GM23338 (cell line): ENCODE measurements at regions not wholly inside any gene's neighbourhood (a gene's known extent, or its start where the extent isn't known, plus 50 kb on each side); places are given as distances from the start of the nearest gene placed in this dataset.
"Not testable (repeated sequence)": the region's sequence is repeated elsewhere in the genome, so short reads cannot be mapped to it uniquely, and the experiment has no call there.

Experiments
- ATAC-seq: fragments of 200-7000 bp; cut with Tn5 transposase; 3 replicates; pipeline ENCODE4 v1.9.1; 2020
- DNase-seq: peaks from one replicate; pipeline ENCODE4 v3.0.0-alpha.2; 2015; ENCODE audit warnings: low spot score
- H2AFZ ChIP-seq: fragments of 200-600 bp; sonication (generic); 2 replicates; pipeline ENCODE4 v1.8.0; 2016; ENCODE audit warnings: antibody characterized with exemption, mild to moderate bottlenecking, moderate library complexity
- H3F3A ChIP-seq: fragments of 200-600 bp; sonication (generic); replicated peaks from 2 replicates; pipeline ENCODE4 v1.8.0; 2017; ENCODE audit warnings: antibody characterized with exemption, mixed run types, low read depth
- H3K27ac ChIP-seq: fragments of 200-600 bp; sonication (generic); 2 replicates; pipeline ENCODE4 v1.6.1; 2016; ENCODE audit warnings: low read depth
- H3K27me3 ChIP-seq: fragments of 200-600 bp; sonication (generic); 2 replicates; pipeline ENCODE4 v1.8.0; 2016; ENCODE audit warnings: mild to moderate bottlenecking, mixed run types, moderate library complexity; ENCODE audit not compliant: insufficient read depth
- H3K36me3 ChIP-seq: fragments of 200-600 bp; sonication (generic); 2 replicates; pipeline ENCODE4 v1.8.0; 2016; ENCODE audit warnings: mild to moderate bottlenecking; ENCODE audit not compliant: insufficient read depth
- H3K4me1 ChIP-seq: fragments of 200-600 bp; sonication (generic); 2 replicates; pipeline ENCODE4 v1.8.0; 2016; ENCODE audit warnings: mild to moderate bottlenecking, moderate library complexity; ENCODE audit not compliant: insufficient read depth
- H3K4me2 ChIP-seq: fragments of 200-600 bp; sonication (generic); 2 replicates; pipeline ENCODE4 v1.7.1; 2017; ENCODE audit warnings: mixed run types
- H3K4me3 ChIP-seq: fragments of 200-600 bp; sonication (generic); 2 replicates; pipeline ENCODE4 v1.6.1; 2016; ENCODE audit warnings: mixed run types
- H3K79me2 ChIP-seq: fragments of 200-600 bp; sonication (generic); replicated peaks from 2 replicates; pipeline ENCODE4 v1.8.0; 2017; ENCODE audit warnings: mild to moderate bottlenecking; ENCODE audit not compliant: insufficient read depth
- H3K9me2 ChIP-seq: fragments of 200-600 bp; sonication (generic); 2 replicates; pipeline ENCODE4 v1.8.0; 2017; ENCODE audit not compliant: insufficient read depth
- H4K20me1 ChIP-seq: fragments of 200-600 bp; sonication (generic); replicated peaks from 2 replicates; pipeline ENCODE4 v1.8.0; 2017; ENCODE audit warnings: mild to moderate bottlenecking; ENCODE audit not compliant: insufficient read depth
- H3K27ac Mint-ChIP-seq: 2 replicates; pipeline ENCODE4 v1.8.0; 2020; ENCODE audit warnings: inconsistent platforms, mild to moderate bottlenecking, moderate library complexity, mixed read lengths
- H3K27me3 Mint-ChIP-seq: 3 replicates; pipeline ENCODE4 v1.8.0; 2022; ENCODE audit warnings: low read depth, mild to moderate bottlenecking, moderate library complexity, mixed read lengths, inconsistent platforms; ENCODE audit not compliant: insufficient read depth, poor library complexity
- H3K36me3 Mint-ChIP-seq: 3 replicates; pipeline ENCODE4 v1.8.0; 2021; ENCODE audit warnings: low read depth, mild to moderate bottlenecking, inconsistent platforms, moderate library complexity, mixed read lengths
- H3K4me1 Mint-ChIP-seq: 3 replicates; pipeline ENCODE4 v1.8.0; 2020; ENCODE audit warnings: mild to moderate bottlenecking, inconsistent platforms, mixed read lengths
- H3K4me3 Mint-ChIP-seq: 3 replicates; pipeline ENCODE4 v1.8.0; 2021; ENCODE audit warnings: moderate library complexity, mild to moderate bottlenecking, inconsistent platforms, mixed read lengths
- H3K9me3 Mint-ChIP-seq: 3 replicates; pipeline ENCODE4 v1.8.0; 2020; ENCODE audit warnings: moderate library complexity, mild to moderate bottlenecking, inconsistent platforms, mixed read lengths
- JUNB ChIP-seq: IDR thresholded peaks from one replicate; pipeline ENCODE4 v1.6.1; 2016; ENCODE audit warnings: antibody characterized with exemption; ENCODE audit not compliant: unreplicated experiment
- ZNF331 ChIP-seq: fragments of 250-450 bp; sonication (Bioruptor Pico); IDR thresholded peaks from 2 replicates; pipeline ENCODE4 v1.5.0; 2020; ENCODE audit warnings: low read depth, mild to moderate bottlenecking, moderate library complexity
- TF ChIP-seq, protein P1 (sequence below): IDR thresholded peaks from one replicate; pipeline ENCODE4 v1.6.1; 2018; ENCODE audit warnings: antibody characterized with exemption; ENCODE audit not compliant: unreplicated experiment
- TF ChIP-seq, protein P2 (sequence below): IDR thresholded peaks from 2 replicates; pipeline ENCODE4 v1.6.1; 2016; ENCODE audit warnings: antibody characterized with exemption

DNA sequence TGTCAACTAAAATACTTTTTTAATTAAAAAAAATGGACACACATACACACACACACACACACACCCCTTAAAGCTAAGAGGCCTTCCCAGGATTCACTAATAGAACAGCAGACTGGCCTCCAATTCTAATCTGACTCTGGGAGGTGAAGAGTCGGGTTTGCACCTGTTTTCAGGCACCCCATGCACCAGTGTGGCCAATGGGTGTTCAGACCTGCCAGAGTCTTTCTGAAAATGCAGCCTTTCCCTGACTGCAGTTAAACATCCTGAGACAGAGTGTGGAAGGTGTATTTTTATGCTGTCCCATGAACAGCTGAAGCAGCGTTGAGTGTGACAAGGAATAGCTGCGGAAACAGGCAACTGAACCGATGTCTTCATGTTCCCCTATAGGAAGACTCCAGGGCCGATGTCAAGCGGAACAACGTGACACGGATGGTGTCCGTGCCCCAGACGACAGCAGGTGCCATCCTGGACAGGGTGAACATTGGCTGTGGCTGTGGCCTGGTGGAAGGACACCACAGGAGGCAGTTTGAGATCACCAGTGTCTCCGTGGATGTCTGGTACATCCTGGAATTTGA lies 74.6 kb upstream of the LYZL2 start:
- Histone ChIP-seq H3F3A (no peaks in the 10 kb centered on the region), H4K20me1 (no peaks in the 10 kb centered on the region), H3K27ac (no peak overlapping the region), H3K4me2 (no peak overlapping the region), H3K4me3 (no peak overlapping the region), H3K36me3 (no peaks in the 10 kb centered on the region), H3K4me1 (peaks cover 27% of the 10 kb centered on the region), H2AFZ (no peak overlapping the region), H3K9me2 (no peaks in the 10 kb centered on the region), H3K79me2 (no peaks in the 10 kb centered on the region), H3K27me3 (no peaks in the 10 kb centered on the region)
- TF ChIP-seq ZNF331 (CRISPR knock-in tag) = no peak
- Mint-ChIP-seq H3K27me3 (peaks cover 9% of the 10 kb centered on the region), H3K9me3 (no peaks in the 10 kb centered on the region), H3K36me3 (no peaks in the 10 kb centered on the region), H3K4me1 (peaks cover 47% of the 10 kb centered on the region), H3K4me3 (no peak overlapping the region), H3K27ac (no peak overlapping the region)
- no peak for DNase-seq
- no peak for ATAC-seq

DNA sequence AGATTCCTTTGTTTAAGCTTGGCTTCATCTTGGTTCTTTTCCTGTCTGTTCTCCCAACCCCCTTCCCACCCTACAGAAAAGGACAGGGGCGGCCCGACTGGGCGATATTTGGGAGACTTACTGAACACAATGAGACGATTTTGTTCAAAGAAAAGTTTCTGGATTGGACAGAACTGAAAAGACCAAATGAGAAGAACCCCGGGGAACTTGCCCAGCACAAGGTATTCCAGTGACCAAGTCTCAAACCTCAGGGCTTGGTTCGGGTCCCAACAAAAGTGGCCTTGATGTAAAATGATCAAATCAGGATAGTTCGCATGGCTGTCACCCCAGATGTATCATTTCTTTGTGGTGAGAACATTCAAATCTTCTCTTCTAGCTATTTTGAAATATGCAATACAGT lies 73.9 kb upstream of the LYZL2 start:
- not testable (repeated sequence) for H3K36me3 ChIP-seq, H3K4me3 ChIP-seq, H3K4me2 ChIP-seq, H3K9me3 Mint-ChIP-seq, H3K27me3 ChIP-seq, H4K20me1 ChIP-seq, H3K4me3 Mint-ChIP-seq, H3K27ac Mint-ChIP-seq, H2AFZ ChIP-seq, DNase-seq, H3K9me2 ChIP-seq, H3K36me3 Mint-ChIP-seq, H3K27ac ChIP-seq, H3F3A ChIP-seq, ATAC-seq, H3K79me2 ChIP-seq
- peaks cover 27% of the 10 kb centered on the region for H3K4me1 ChIP-seq
- Mint-ChIP-seq H3K27me3 (peaks cover 12% of the 10 kb centered on the region), H3K4me1 (peaks cover 47% of the 10 kb centered on the region)

DNA sequence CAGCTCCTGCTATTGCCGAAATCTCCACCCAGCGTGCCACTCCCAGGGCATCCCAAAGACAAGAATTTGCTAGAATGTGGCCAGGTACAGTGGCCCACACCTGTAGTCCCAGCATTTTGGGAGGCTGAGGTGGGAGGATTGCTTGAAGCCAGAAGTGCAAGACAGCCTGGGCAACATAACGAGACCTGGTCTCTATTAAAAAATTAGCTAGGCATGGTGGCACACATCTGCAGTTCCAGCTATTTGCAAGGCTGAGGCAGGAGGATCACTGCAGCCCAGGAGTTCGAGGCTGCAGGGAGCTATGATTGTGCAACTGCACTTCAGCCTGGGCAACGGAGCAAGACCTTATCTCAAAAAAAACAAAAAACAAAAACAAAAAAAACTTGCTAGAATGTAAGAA lies 73.3 kb upstream of the LYZL2 start:
- no peaks in the 10 kb centered on the region for H3K36me3 ChIP-seq
- H3K4me2 ChIP-seq = no peak overlapping the region
- no peak overlapping the region for H3K4me3 Mint-ChIP-seq
- H3K4me3 ChIP-seq = no peak overlapping the region
- H3K27ac Mint-ChIP-seq = no peak overlapping the region
- H3K27me3 ChIP-seq = no peaks in the 10 kb centered on the region
- H3K79me2 ChIP-seq = no peaks in the 10 kb centered on the region
- ATAC-seq = no peak
- H3K4me1 Mint-ChIP-seq = peaks cover 52% of the 10 kb centered on the region
- H3K9me2 ChIP-seq = no peaks in the 10 kb centered on the region
- no peaks in the 10 kb centered on the region for H3K9me3 Mint-ChIP-seq
- H3K27ac ChIP-seq = no peak overlapping the region
- H3K36me3 Mint-ChIP-seq = no peaks in the 10 kb centered on the region
- peaks cover 12% of the 10 kb centered on the region for H3K27me3 Mint-ChIP-seq
- DNase-seq = no peak
- no peak for TF ChIP-seq ZNF331 (CRISPR knock-in tag)
- TF ChIP-seq, protein P1, sequence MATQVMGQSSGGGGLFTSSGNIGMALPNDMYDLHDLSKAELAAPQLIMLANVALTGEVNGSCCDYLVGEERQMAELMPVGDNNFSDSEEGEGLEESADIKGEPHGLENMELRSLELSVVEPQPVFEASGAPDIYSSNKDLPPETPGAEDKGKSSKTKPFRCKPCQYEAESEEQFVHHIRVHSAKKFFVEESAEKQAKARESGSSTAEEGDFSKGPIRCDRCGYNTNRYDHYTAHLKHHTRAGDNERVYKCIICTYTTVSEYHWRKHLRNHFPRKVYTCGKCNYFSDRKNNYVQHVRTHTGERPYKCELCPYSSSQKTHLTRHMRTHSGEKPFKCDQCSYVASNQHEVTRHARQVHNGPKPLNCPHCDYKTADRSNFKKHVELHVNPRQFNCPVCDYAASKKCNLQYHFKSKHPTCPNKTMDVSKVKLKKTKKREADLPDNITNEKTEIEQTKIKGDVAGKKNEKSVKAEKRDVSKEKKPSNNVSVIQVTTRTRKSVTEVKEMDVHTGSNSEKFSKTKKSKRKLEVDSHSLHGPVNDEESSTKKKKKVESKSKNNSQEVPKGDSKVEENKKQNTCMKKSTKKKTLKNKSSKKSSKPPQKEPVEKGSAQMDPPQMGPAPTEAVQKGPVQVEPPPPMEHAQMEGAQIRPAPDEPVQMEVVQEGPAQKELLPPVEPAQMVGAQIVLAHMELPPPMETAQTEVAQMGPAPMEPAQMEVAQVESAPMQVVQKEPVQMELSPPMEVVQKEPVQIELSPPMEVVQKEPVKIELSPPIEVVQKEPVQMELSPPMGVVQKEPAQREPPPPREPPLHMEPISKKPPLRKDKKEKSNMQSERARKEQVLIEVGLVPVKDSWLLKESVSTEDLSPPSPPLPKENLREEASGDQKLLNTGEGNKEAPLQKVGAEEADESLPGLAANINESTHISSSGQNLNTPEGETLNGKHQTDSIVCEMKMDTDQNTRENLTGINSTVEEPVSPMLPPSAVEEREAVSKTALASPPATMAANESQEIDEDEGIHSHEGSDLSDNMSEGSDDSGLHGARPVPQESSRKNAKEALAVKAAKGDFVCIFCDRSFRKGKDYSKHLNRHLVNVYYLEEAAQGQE = no peak
- TF ChIP-seq, protein P2, sequence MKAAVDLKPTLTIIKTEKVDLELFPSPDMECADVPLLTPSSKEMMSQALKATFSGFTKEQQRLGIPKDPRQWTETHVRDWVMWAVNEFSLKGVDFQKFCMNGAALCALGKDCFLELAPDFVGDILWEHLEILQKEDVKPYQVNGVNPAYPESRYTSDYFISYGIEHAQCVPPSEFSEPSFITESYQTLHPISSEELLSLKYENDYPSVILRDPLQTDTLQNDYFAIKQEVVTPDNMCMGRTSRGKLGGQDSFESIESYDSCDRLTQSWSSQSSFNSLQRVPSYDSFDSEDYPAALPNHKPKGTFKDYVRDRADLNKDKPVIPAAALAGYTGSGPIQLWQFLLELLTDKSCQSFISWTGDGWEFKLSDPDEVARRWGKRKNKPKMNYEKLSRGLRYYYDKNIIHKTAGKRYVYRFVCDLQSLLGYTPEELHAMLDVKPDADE = no peak
- TF ChIP-seq JUNB = no peak
- H3K4me1 ChIP-seq = peaks cover 32% of the 10 kb centered on the region
- H2AFZ ChIP-seq = no peak overlapping the region
- H4K20me1 ChIP-seq = no peaks in the 10 kb centered on the region
- H3F3A ChIP-seq = no peaks in the 10 kb centered on the region
